A549 (cell line): ENCODE measurements at regions not wholly inside any gene's neighbourhood (a gene's known extent, or its start where the extent isn't known, plus 50 kb on each side); places are given as distances from the start of the nearest gene placed in this dataset.

ENCODE experiments used
- CBX8 ChIP-seq: fragments of 200-600 bp; sonication (generic); IDR thresholded peaks from 2 replicates; pipeline ENCODE4 v1.6.1; 2016
- CEBPB ChIP-seq, 2 experiments: fragments of >200 bp in 1 of 2; sonication (Bioruptor Twin) in 1 of 2; formaldehyde crosslinking in 1 of 2; IDR thresholded peaks; 2 replicates each; pipeline ENCODE4 v1.6.1; 2012 to 2016
- CHD2 ChIP-seq: fragments of 150-350 bp; IDR thresholded peaks from 2 replicates; pipeline ENCODE4 v1.6.1; 2014; ENCODE audit warnings: low read length; ENCODE audit not compliant: partially characterized antibody
- CHD4 ChIP-seq: fragments of 200-600 bp; sonication (generic); IDR thresholded peaks from 2 replicates; pipeline ENCODE4 v1.6.1; 2016; ENCODE audit warnings: antibody characterized with exemption, mild to moderate bottlenecking, borderline replicate concordance
- EHMT2 ChIP-seq: fragments of 200-600 bp; sonication (generic); IDR thresholded peaks from 2 replicates; pipeline ENCODE4 v1.6.1; 2016; ENCODE audit warnings: antibody characterized with exemption, low read depth, mild to moderate bottlenecking, moderate library complexity
- EP300 ChIP-seq, 2 experiments: fragments of >200 bp; sonication (Bioruptor Twin); formaldehyde crosslinking; IDR thresholded peaks; 2 replicates in 1 of 2; 3 replicates in 1 of 2; pipeline ENCODE4 v1.6.1; 2016 to 2017
- FOSL2 ChIP-seq, 2 experiments: fragments of 450-650 bp in 1 of 2; fragments of >200 bp in 1 of 2; sonication (Bioruptor Twin) in 1 of 2; formaldehyde crosslinking; IDR thresholded peaks; 2 replicates each; pipeline versions ENCODE4 v1.5.0 to v1.6.1; 2016 to 2020; ENCODE audit warnings: mild to moderate bottlenecking in 1 of 2, moderate library complexity in 1 of 2
- MAFK ChIP-seq: fragments of 450-650 bp; IDR thresholded peaks from 2 replicates; pipeline ENCODE4 v1.6.1; 2014; ENCODE audit not compliant: partially characterized antibody
- POLR2A ChIP-seq: IDR thresholded peaks from 2 replicates; pipeline ENCODE4 v1.6.1; 2012; ENCODE audit warnings: mild to moderate bottlenecking, low read length
- RAD21 ChIP-seq, 2 experiments: fragments of >200 bp in 1 of 2; sonication (Bioruptor Twin) in 1 of 2; formaldehyde crosslinking in 1 of 2; IDR thresholded peaks in 1 of 2; conservative IDR thresholded peaks in 1 of 2; 2 replicates in 1 of 2; 3 replicates in 1 of 2; pipeline ENCODE4 v1.6.1; 2012 to 2018; ENCODE audit warnings: inconsistent platforms in 1 of 2
- RFX5 ChIP-seq: fragments of 450-650 bp; IDR thresholded peaks from 2 replicates; pipeline ENCODE4 v1.7.1; 2014; ENCODE audit warnings: antibody characterized with exemption, mild to moderate bottlenecking, moderate library complexity
- ZC3H11A ChIP-seq: fragments of 450-650 bp; IDR thresholded peaks from 2 replicates; pipeline ENCODE4 v1.6.1; 2014; ENCODE audit warnings: antibody characterized with exemption, mild to moderate bottlenecking
- TF ChIP-seq, protein P1 (sequence below): fragments of >200 bp; sonication (Bioruptor Twin); formaldehyde crosslinking; IDR thresholded peaks from 3 replicates; pipeline ENCODE4 v1.5.1; 2016

DNA sequence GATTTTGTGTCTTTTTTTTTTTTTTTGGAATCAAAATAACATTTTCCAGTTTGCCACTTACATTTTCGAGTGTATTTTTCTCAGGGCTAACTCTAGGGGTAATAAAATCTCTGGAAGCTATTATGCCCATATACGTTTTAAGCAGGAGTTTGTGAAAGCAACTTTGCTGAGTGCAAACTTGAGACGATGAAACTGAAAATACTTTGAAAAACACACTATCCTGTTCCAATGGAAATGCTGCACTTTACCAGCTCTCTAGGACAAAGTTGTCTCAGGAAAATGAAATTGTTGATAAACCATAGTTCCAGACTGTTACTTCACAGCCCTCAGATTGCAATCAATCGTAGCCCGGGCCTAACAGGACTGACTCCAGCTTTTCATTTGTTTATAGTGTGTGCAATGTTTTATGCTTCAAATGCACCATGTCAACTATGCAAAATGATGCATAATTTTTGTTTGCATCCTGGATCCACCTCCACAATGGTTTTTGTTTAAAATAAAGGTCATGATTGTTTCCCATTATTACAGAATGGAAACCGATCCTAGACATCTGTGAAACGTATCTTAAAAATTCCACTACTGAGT is 220.6 kb upstream of the PKN2 start:
- TF ChIP-seq ZC3H11A (no peak), CHD4 (no peak), MAFK (no peak), CHD2 (no peak), CEBPB (IDR thresholded peaks at IDR 0.05) (no peak), EP300 (IDR thresholded peaks at IDR 0.05) (no peak), RAD21 (conservative IDR thresholded peaks at IDR 0.05 in 1 of 2, IDR thresholded peaks at IDR 0.05 in 1 of 2) (no peak), POLR2A (no peak), EHMT2 (no peak), CBX8 (no peak), RFX5 (no peak), FOSL2 (IDR thresholded peaks at IDR 0.05) (no peak), FOSL2 (CRISPR knock-in tag; IDR thresholded peaks at IDR 0.05) (no peak)
- TF ChIP-seq, protein P1, sequence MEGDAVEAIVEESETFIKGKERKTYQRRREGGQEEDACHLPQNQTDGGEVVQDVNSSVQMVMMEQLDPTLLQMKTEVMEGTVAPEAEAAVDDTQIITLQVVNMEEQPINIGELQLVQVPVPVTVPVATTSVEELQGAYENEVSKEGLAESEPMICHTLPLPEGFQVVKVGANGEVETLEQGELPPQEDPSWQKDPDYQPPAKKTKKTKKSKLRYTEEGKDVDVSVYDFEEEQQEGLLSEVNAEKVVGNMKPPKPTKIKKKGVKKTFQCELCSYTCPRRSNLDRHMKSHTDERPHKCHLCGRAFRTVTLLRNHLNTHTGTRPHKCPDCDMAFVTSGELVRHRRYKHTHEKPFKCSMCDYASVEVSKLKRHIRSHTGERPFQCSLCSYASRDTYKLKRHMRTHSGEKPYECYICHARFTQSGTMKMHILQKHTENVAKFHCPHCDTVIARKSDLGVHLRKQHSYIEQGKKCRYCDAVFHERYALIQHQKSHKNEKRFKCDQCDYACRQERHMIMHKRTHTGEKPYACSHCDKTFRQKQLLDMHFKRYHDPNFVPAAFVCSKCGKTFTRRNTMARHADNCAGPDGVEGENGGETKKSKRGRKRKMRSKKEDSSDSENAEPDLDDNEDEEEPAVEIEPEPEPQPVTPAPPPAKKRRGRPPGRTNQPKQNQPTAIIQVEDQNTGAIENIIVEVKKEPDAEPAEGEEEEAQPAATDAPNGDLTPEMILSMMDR: no peak
